Neural crest cell (in vitro differentiated cells): ENCODE measurements at regions not wholly inside any gene's neighbourhood (a gene's known extent, or its start where the extent isn't known, plus 50 kb on each side); places are given as distances from the start of the nearest gene placed in this dataset.
"Not testable (repeated sequence)": the region's sequence is repeated elsewhere in the genome, so short reads cannot be mapped to it uniquely, and the experiment has no call there.

Source experiments
- DNase-seq: peaks from one replicate; pipeline ENCODE4 v3.0.0; 2021; ENCODE audit warnings: low read depth, mixed read lengths, low spot score
- H3K27ac Mint-ChIP-seq: one replicate; pipeline ENCODE4 v1.8.0; 2021; ENCODE audit warnings: mild to moderate bottlenecking, mixed read lengths; ENCODE audit not compliant: unreplicated experiment
- H3K27me3 Mint-ChIP-seq: 2 replicates; pipeline ENCODE4 v1.8.0; 2021; ENCODE audit warnings: low read depth, mild to moderate bottlenecking, mixed read lengths
- H3K36me3 Mint-ChIP-seq: 2 replicates; pipeline ENCODE4 v1.8.0; 2021; ENCODE audit warnings: low read depth, mild to moderate bottlenecking, mixed read lengths
- H3K4me1 Mint-ChIP-seq: 2 replicates; pipeline ENCODE4 v1.8.0; 2021; ENCODE audit warnings: mixed read lengths
- H3K4me3 Mint-ChIP-seq: one replicate; pipeline ENCODE4 v1.8.0; 2021; ENCODE audit warnings: mild to moderate bottlenecking, mixed read lengths
- H3K9me3 Mint-ChIP-seq: 2 replicates; pipeline ENCODE4 v1.8.0; 2021; ENCODE audit warnings: mixed read lengths
- TF ChIP-seq, protein P1 (sequence below): fragments of 200-600 bp; sonication (generic); conservative IDR thresholded peaks from 2 replicates; pipeline ENCODE4 v1.5.0; 2021; ENCODE audit warnings: antibody characterized with exemption, mild to moderate bottlenecking

DNA sequence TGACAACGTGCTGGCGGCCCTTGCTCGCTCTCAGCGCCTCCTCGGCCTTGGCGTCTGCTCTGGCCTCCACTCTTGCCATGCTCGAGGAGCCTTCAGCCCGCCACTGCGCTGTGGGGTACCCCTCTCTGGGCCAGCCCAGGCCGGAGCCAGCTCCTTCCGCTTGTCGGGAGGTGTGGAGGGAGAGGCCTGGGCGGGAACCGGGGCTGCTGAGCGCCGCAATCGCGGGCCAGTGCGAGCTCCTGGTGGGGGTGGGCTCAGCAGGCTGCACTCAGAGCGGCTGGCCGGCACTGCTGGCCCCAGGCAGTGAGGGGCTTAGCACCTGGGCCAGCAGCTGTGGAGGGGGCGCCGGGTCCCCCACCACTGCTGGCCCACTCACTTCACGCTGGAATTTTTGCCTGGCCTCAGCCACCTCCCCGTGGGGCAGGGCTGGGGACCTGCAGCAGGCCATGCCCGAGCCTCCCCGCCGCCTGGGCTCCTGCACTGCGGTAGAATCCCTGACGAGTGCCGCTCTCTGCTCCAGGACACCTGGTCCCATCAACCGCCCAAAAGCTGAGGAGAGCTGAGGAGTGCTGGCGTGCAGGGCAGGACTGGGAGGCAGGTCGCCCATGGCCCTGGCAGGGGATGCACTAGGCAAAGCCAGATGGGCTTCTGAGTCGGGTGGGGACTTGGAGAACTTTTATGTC, 372.2 kb upstream of the NRG3 start:
- TF ChIP-seq, protein P1, sequence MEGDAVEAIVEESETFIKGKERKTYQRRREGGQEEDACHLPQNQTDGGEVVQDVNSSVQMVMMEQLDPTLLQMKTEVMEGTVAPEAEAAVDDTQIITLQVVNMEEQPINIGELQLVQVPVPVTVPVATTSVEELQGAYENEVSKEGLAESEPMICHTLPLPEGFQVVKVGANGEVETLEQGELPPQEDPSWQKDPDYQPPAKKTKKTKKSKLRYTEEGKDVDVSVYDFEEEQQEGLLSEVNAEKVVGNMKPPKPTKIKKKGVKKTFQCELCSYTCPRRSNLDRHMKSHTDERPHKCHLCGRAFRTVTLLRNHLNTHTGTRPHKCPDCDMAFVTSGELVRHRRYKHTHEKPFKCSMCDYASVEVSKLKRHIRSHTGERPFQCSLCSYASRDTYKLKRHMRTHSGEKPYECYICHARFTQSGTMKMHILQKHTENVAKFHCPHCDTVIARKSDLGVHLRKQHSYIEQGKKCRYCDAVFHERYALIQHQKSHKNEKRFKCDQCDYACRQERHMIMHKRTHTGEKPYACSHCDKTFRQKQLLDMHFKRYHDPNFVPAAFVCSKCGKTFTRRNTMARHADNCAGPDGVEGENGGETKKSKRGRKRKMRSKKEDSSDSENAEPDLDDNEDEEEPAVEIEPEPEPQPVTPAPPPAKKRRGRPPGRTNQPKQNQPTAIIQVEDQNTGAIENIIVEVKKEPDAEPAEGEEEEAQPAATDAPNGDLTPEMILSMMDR, result no peak
- Mint-ChIP-seq H3K4me1 (no peaks in the 10 kb centered on the region), H3K9me3 (peaks cover 5% of the 10 kb centered on the region), H3K4me3 (no peak overlapping the region), H3K36me3 (no peaks in the 10 kb centered on the region), H3K27me3 (no peaks in the 10 kb centered on the region), H3K27ac (no peak overlapping the region)
- no peak for DNase-seq

DNA sequence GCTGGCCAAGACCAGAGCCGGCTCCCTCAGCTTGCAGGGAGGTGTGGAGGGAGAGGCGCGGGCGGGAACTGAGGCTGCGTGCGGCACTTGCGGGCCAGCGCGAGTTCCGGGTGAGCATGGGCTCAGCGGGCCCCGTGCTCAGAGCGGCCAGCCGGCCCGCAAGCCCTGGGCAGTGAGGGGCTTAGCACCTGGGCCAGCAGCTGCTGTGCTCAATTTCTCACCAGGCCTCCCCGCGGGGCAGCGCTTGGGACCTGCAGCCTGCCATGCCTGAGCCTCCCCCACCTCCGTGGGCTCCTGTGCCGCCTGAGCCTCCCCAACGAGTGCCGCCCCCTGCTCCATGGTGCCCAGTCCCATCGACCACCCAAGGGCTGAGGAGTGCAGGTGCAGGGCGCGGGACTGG, 369.2 kb upstream of the NRG3 start:
- H3K4me3 Mint-ChIP-seq, DNase-seq, H3K27me3 Mint-ChIP-seq, H3K36me3 Mint-ChIP-seq, H3K9me3 Mint-ChIP-seq, H3K4me1 Mint-ChIP-seq, H3K27ac Mint-ChIP-seq: not testable (repeated sequence)

GRCh38 chr10:81514811-81515210, 360.2 kb upstream of the NRG3 start:
- TF ChIP-seq, protein P1, result no peak
- Mint-ChIP-seq H3K9me3 (peaks cover 7% of the 10 kb centered on the region), H3K36me3 (peaks cover 4% of the 10 kb centered on the region), H3K27ac (peak overlapping the region; percentile 91), H3K4me1 (peaks cover 13% of the 10 kb centered on the region), H3K27me3 (no peaks in the 10 kb centered on the region), H3K4me3 (no peak overlapping the region)
- DNase-seq, result no peak

- Mint-ChIP-seq H3K27me3 (no peaks in the 10 kb centered on the region), H3K36me3 (no peaks in the 10 kb centered on the region), H3K4me3 (no peak overlapping the region), H3K27ac (peak overlapping the region; percentile 67), H3K9me3 (no peaks in the 10 kb centered on the region), H3K4me1 (no peaks in the 10 kb centered on the region)
- no peak for DNase-seq
- TF ChIP-seq, protein P1, result no peak
Observed at GRCh38 chr10:81520688-81521087, 354.3 kb upstream of the NRG3 start.

GRCh38 chr10:81524467-81524866, 350.5 kb upstream of the NRG3 start:
- TF ChIP-seq, protein P1, result no peak

DNA sequence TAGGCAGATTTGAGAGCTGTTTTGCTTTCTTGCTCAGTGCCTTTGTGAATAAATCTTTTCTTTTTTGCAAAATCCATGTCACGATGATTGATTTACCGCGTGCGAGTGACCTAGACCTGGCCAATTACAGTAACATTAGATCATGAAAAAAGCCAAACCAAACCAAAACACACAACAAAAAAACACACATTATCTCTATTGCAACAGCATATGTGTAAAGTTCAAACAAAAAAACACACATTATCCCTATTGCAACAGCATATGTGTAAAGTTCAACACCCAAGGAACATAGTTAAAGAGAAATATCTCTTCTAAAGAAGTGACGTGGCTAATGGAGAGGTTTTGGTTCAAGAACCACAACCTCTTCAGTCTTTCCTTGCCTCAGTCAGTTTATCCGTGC, 342.6 kb upstream of the NRG3 start:
- TF ChIP-seq, protein P1, result no peak
- Mint-ChIP-seq H3K9me3 (peaks cover 12% of the 10 kb centered on the region), H3K4me3 (no peak overlapping the region), H3K4me1 (no peaks in the 10 kb centered on the region), H3K27ac (no peak overlapping the region), H3K36me3 (peaks cover 5% of the 10 kb centered on the region), H3K27me3 (no peaks in the 10 kb centered on the region)
- no peak for DNase-seq

More at GRCh38 chr10:81524467-81524866, 350.5 kb upstream of the NRG3 start:
- no peaks in the 10 kb centered on the region for H3K4me1 Mint-ChIP-seq
- no peaks in the 10 kb centered on the region for H3K27me3 Mint-ChIP-seq
- H3K27ac Mint-ChIP-seq, result no peak overlapping the region
- no peaks in the 10 kb centered on the region for H3K9me3 Mint-ChIP-seq
- no peak overlapping the region for H3K4me3 Mint-ChIP-seq
- peaks cover 2% of the 10 kb centered on the region for H3K36me3 Mint-ChIP-seq
- no peak for DNase-seq
